ENCODE measurements at regions not wholly inside any gene's neighbourhood (a gene's known extent, or its start where the extent isn't known, plus 50 kb on each side); places are given as distances from the start of the nearest gene placed in this dataset.
"Not testable (repeated sequence)": the region's sequence is repeated elsewhere in the genome, so short reads cannot be mapped to it uniquely, and the experiment has no call there.

DNA sequence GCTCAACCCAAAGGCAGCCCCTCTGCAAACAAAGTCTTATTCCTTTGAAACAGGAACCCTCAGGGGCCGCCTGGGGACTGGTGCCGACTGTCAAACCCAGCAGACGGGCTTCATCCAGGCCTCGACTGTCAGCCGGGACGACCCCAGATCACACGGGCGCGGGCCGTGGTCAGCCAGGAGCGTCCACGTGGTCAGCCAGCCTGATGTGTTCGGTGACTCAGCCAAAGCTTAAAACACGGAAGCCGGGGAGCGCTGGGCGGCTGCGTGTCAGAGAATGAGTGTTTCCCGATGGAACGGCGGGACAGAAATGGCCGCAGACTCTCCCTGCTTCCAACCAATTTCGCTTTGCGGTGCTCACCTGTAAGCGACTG lies 199.9 kb downstream of the BANP start:
- DNase-seq (ENCODE audit: low read depth); FAIRE-seq: not testable (repeated sequence)

DNA sequence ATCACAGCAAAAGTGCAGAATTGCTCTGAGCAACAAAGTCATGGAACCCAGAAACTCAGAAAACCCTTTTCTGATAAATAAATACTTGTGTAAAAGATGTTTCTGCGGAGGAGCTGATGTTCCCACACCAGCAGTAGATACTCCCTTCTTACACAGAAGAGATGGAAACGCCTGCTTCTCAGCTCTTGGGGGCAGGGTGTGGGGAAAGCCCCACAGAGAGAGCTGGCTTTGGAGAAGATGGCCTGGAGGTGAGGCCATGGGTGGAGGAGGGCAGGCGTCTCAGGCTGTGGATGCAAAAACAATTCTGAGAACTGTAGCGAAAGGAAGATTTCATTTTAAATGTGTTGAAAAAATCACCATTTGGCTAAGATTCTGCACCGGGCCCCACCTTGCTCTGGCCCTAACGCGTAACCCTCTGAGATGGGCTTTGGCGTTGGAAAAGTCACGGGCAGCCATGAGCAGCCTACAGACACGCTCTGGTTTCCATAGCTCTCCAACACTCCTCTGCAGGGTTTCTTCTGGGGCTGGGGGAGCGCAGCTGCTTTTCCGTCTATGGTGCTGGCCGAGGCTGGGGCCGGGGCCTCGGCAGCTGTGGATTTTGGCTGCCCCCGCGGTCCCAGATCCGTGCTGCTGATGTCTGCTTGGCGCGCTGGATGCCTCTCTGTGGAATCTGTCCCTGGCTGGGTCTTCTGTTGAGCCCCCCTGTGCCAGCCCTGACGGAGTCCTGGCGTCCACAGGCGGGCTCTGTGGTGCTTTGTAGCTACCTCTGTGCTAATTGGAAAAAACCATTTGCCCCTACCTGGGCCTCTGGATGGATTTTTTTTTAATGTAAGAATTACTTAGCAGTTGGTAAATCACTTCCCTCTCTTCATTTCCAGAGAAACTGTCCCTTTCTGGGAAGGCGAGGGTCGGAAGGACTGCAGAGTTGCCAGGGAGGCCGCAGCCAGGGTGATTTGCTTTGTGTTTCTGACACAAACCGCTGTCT lies 200.9 kb downstream of the BANP start:
- not testable (repeated sequence) for H3K4me3 ChIP-seq (ENCODE audit: low read depth, low read length); H3K36me3 ChIP-seq (ENCODE audit: control insufficient read depth, insufficient read depth, low read length); DNase-seq (ENCODE audit: low read depth); H3K27me3 ChIP-seq (ENCODE audit: control insufficient read depth, insufficient read depth, low read length); FAIRE-seq

More for the DNA sequence above, 199.9 kb downstream of the BANP start:
- H3K36me3 ChIP-seq (ENCODE audit: control insufficient read depth, insufficient read depth, low read length); H3K4me3 ChIP-seq (ENCODE audit: low read depth, low read length); H3K27me3 ChIP-seq (ENCODE audit: control insufficient read depth, insufficient read depth, low read length): not testable (repeated sequence)

DNA sequence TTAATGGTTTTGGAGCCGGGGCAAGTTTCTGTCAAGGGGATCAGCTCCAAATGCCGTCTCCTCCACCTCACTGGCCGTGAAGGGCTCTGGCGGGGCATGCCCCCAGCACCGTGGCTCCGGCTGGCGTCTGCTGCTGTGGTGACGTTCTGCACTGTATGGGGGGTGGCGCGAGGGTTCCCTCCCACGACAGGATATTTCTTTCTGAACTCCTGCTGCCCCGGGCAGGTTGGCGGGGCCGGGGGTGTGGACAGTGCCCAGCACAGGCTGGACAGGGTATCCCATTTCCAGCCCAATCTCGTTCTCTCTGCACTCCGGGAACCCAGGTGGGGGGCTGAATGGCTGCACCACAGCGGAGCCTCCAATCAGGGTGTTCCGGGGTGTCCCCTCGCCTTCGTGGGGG lies 201.6 kb downstream of the BANP start:
- FAIRE-seq; DNase-seq (ENCODE audit: low read depth); H3K36me3 ChIP-seq (ENCODE audit: control insufficient read depth, insufficient read depth, low read length); H3K4me3 ChIP-seq (ENCODE audit: low read depth, low read length); H3K27me3 ChIP-seq (ENCODE audit: control insufficient read depth, insufficient read depth, low read length): not testable (repeated sequence)

DNA sequence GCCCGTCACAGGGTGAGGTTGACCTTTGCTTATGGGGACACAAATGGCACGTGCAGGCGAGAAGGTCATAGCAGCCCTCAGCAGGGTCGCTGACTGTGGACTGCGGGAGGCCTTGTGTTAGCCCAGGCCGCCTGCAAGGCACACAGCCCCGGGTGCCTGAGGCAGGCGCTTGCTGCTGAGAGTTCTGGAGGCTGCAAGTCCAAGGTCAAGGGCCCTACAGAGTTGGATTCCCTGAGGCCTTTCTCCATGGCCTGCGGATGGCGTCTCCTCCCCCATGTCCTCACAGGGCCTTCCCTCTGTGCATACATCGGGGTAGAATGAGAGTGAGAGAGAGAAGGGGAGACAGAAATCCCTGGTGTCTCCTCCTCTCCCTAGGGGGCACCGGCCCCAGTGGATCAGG lies 202.3 kb downstream of the BANP start:
- not testable (repeated sequence) for H3K36me3 ChIP-seq (ENCODE audit: control insufficient read depth, insufficient read depth, low read length); H3K4me3 ChIP-seq (ENCODE audit: low read depth, low read length); FAIRE-seq; H3K27me3 ChIP-seq (ENCODE audit: control insufficient read depth, insufficient read depth, low read length); DNase-seq (ENCODE audit: low read depth)

DNA sequence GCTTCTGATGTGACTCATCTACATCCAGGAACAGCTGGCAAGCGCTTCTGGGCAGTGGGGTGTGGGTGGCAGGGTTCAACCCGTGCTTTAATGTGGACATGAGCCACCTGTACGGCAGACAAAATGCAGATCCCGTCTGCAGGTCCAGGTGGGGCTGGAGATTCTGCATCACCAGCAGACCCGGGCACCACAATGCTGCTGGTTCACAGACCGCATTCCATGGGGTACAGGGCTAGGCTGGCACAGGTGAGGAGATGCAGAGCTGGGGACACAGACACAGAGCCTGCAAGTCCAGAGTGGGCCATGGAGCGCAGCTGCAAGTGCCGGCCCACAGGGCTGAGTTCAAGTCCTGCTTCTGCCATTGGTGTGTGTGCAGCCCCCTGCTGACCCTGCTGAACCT lies 203.7 kb downstream of the BANP start:
- not testable (repeated sequence) for DNase-seq (ENCODE audit: low read depth); H3K36me3 ChIP-seq (ENCODE audit: control insufficient read depth, insufficient read depth, low read length); H3K4me3 ChIP-seq (ENCODE audit: low read depth, low read length); FAIRE-seq; H3K27me3 ChIP-seq (ENCODE audit: control insufficient read depth, insufficient read depth, low read length)

DNA sequence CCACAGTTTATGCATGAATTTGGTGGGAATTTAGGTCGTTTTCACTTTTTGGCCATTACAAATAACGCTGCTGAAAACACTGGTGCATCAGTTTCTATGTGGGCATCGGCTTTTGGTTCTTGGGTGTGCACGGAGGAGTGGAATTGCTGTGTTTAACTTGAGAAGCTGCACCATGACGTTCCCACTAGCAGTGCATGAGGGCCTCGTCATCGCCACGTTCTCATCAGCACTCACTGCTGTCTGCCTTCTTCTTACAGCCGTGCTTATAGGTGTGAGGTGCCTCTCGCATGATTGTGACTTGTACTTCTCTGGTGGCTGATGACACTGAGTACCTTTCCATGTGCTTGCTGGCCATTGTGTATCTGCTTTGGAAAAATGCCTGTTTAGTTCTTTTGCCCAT lies 204.4 kb downstream of the BANP start:
- FAIRE-seq; H3K4me3 ChIP-seq (ENCODE audit: low read depth, low read length); DNase-seq (ENCODE audit: low read depth); H3K36me3 ChIP-seq (ENCODE audit: control insufficient read depth, insufficient read depth, low read length); H3K27me3 ChIP-seq (ENCODE audit: control insufficient read depth, insufficient read depth, low read length): not testable (repeated sequence)

DNA sequence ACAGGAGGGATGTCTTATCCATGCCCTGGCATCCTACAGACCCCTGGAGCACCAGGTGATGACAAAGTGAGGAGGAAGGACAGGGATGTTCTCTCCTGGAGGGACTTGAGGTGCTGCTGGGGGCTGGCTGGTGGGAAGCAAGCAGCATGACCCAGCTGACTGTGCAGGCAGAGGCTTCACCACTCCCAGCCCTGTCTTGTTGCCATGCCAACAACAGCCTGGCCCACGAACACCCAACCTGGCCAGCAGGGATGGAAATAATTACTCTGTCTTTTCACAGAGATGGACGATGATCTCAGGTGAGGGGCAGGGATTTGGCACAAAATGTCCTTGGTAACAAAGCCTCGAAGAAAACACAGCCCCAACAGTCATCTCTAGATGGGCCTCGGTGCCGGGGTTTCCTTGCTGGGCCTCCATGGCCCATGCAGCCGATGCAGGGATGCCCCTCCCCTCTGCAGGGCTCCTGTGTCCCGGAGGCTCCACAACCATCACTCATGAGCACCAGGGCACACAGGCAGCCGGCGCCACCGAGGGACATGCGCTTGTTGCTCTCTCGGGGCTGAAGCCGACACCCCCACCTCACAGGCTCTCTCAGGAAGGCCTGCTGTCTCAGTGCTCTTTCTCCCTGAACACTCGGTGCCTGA lies 205.5 kb downstream of the BANP start:
- not testable (repeated sequence) for FAIRE-seq; H3K4me3 ChIP-seq (ENCODE audit: low read depth, low read length); DNase-seq (ENCODE audit: low read depth); H3K27me3 ChIP-seq (ENCODE audit: control insufficient read depth, insufficient read depth, low read length); H3K36me3 ChIP-seq (ENCODE audit: control insufficient read depth, insufficient read depth, low read length)

DNA sequence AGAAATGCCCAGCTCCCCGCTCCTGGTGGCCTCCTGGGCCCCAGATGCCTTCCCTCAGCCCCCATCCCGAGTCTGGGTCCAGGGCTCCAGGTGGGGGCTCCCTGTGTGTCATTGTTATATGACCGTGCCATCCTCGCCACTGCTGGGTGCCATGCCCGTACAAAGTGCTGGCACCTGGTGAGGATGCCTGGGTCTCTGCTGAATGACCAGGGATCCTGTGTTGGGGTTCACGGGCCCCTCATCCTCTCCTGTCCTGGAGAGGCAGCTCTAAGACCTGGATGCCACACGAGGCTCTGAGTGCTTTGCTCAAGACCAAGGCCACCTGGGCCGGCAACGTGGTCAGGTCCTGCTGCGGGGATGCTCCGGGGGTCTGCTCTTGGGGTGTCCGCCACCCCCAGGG lies 206.5 kb downstream of the BANP start:
- FAIRE-seq; H3K4me3 ChIP-seq (ENCODE audit: low read depth, low read length); H3K36me3 ChIP-seq (ENCODE audit: control insufficient read depth, insufficient read depth, low read length); H3K27me3 ChIP-seq (ENCODE audit: control insufficient read depth, insufficient read depth, low read length); DNase-seq (ENCODE audit: low read depth): not testable (repeated sequence)

GRCh38 chr16:88158256-88159045 lies 207.2 kb downstream of the BANP start:
- not testable (repeated sequence) for FAIRE-seq; H3K4me3 ChIP-seq (ENCODE audit: low read depth, low read length); H3K27me3 ChIP-seq (ENCODE audit: control insufficient read depth, insufficient read depth, low read length); DNase-seq (ENCODE audit: low read depth); H3K36me3 ChIP-seq (ENCODE audit: control insufficient read depth, insufficient read depth, low read length)

DNA sequence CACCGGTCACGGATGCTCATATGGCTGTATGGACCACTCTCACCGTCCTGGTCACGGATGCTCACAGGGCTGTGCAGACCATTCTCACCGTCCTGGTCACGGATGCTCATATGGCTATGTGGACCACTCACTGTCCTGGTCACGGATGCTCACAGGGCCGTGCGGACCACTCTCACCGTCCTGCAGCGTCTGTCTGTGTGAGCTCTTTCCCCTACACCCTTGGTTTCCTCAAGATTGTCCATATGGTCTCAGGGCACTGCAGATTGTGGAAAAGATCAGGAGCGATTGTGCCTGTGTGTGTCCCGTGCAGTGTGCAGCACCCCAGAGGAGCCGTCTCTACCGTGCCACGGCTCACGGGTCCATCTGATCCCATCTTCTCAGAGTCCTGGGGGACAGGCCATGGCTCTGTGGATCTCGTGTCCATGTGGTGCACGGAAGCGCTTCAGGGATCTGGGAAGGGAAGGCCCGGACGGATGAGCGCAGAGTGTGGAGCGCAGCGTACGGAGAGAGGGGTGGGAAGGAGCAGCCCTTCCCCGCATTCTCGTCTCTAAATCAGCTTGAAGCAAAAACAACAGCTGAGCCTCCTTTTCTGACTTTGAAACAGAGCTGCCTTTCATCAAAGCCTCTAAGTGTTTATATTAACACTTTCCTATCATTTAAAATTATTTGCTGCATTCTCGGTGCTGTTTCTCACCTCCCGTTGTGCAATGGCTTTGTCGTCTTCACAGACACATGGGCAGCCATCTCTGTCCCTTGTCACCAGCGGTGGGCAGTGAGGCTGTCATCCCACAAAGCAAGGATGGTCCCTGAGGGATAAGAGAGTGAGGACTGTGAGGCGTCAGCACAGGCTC lies 208.0 kb downstream of the BANP start:
- not testable (repeated sequence) for H3K4me3 ChIP-seq (ENCODE audit: low read depth, low read length); DNase-seq (ENCODE audit: low read depth); FAIRE-seq; H3K27me3 ChIP-seq (ENCODE audit: control insufficient read depth, insufficient read depth, low read length); H3K36me3 ChIP-seq (ENCODE audit: control insufficient read depth, insufficient read depth, low read length)

GRCh38 chr16:88159897-88160335 lies 208.7 kb downstream of the BANP start:
- not testable (repeated sequence) for H3K27me3 ChIP-seq (ENCODE audit: control insufficient read depth, insufficient read depth, low read length); H3K4me3 ChIP-seq (ENCODE audit: low read depth, low read length); FAIRE-seq; DNase-seq (ENCODE audit: low read depth); H3K36me3 ChIP-seq (ENCODE audit: control insufficient read depth, insufficient read depth, low read length)

GRCh38 chr16:88161191-88161590 lies 210.0 kb downstream of the BANP start:
- not testable (repeated sequence) for H3K27me3 ChIP-seq (ENCODE audit: control insufficient read depth, insufficient read depth, low read length); DNase-seq (ENCODE audit: low read depth); H3K36me3 ChIP-seq (ENCODE audit: control insufficient read depth, insufficient read depth, low read length); H3K4me3 ChIP-seq (ENCODE audit: low read depth, low read length)
- peak; percentile 83 for FAIRE-seq

DNA sequence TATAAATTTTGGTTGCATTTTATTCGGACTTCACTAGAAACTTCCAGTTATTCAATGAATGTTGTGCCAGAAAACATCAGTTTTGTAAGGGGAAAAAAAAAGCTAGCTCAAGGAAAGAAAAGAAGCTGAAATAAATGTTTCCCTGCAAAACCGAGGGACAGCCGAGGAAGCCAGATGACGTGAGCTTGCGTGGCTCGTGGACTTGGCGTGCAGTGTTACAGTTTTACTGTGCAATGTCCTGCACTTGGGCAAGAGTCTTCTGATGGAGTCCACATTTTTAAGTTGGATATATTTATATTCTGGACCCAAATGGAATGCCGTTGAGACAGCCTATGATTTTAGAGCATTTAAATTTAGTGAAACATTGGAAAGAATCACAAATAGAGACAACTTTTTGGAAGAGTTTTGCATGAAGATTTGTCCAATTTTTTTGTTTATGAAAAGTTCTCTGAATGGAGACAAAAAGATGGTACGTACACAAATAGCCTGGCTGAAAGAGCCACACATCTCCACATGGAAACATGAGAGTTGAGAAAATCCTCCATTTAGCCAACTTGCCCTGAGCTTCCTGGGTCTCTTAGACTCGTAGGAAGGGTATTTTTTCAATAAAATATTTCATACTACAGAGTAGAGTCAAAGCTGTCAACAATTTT lies 210.5 kb downstream of the BANP start:
- H3K4me3 ChIP-seq (ENCODE audit: low read depth, low read length); FAIRE-seq; DNase-seq (ENCODE audit: low read depth); H3K36me3 ChIP-seq (ENCODE audit: control insufficient read depth, insufficient read depth, low read length); H3K27me3 ChIP-seq (ENCODE audit: control insufficient read depth, insufficient read depth, low read length): not testable (repeated sequence)

Data from bronchial epithelial cell (primary cell).